ENCODE measurements at regions not wholly inside any gene's neighbourhood (a gene's known extent, or its start where the extent isn't known, plus 50 kb on each side); places are given as distances from the start of the nearest gene placed in this dataset.
A peak's percentile ranks its signal among the peaks of the same experiment; 100 is the strongest.

- over 99% methylated on average over 2 of the region's 2 CpGs for WGBS
- DNase-seq (ENCODE audit: low read depth in 6 of 9, low spot score in 9 of 9) = no peak
- Histone ChIP-seq H3K4me1 (ENCODE audit: control insufficient read depth in 2 of 2, insufficient read depth in 2 of 2, low read length in 2 of 2) (no peaks in the 10 kb centered on the region), H3K27ac (ENCODE audit: low read depth in 1 of 2, low read length in 1 of 2) (no peak overlapping the region), H3K9me3 (ENCODE audit: control insufficient read depth in 2 of 2, insufficient read depth in 1 of 2, low read length in 1 of 2) (no peaks in the 10 kb centered on the region), H3K36me3 (ENCODE audit: control insufficient read depth in 2 of 2, insufficient read depth in 2 of 2, low read length in 1 of 2) (no peaks in the 10 kb centered on the region), H3K27me3 (ENCODE audit: control insufficient read depth in 2 of 2, insufficient read depth in 1 of 2, low read length in 1 of 2) (no peaks in the 10 kb centered on the region), H3K4me3 (ENCODE audit: low read length in 2 of 2) (no peak overlapping the region)
Measured at GRCh38 chr18:27696148-27696547, 480.8 kb downstream of the CDH2 start.

DNA sequence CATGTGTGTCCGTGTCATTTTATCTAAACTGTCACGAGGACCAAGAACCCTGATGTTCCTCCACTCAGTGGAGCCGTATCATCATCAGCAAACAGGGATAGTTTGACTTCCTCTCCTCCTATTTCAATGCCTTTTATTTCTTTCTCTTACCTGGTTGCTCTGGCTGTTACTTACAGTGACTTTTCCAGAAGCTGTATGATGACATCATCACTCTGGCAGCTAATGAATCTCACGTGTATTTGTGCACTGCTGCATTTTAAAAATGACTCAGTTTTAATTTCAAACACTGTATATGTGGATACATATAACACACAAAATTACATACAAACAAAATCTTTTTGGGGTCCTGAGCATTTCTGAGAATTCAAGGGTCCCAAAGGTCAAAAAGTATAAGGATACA is 481.4 kb downstream of the CDH2 start:
- no peak for DNase-seq (ENCODE audit: low read depth in 6 of 9, low spot score in 9 of 9)
- Histone ChIP-seq H3K27me3 (ENCODE audit: control insufficient read depth in 2 of 2, insufficient read depth in 1 of 2, low read length in 1 of 2) (no peaks in the 10 kb centered on the region), H3K4me1 (ENCODE audit: control insufficient read depth in 2 of 2, insufficient read depth in 2 of 2, low read length in 2 of 2) (no peaks in the 10 kb centered on the region), H3K27ac (ENCODE audit: low read depth in 1 of 2, low read length in 1 of 2) (no peak overlapping the region), H3K36me3 (ENCODE audit: control insufficient read depth in 2 of 2, insufficient read depth in 2 of 2, low read length in 1 of 2) (no peaks in the 10 kb centered on the region), H3K4me3 (ENCODE audit: low read length in 2 of 2) (no peak overlapping the region), H3K9me3 (ENCODE audit: control insufficient read depth in 2 of 2, insufficient read depth in 1 of 2, low read length in 1 of 2) (no peaks in the 10 kb centered on the region)
- 88% methylated on average over 4 of the region's 4 CpGs for WGBS

- Histone ChIP-seq H3K4me3 (ENCODE audit: low read length in 2 of 2) (no peak overlapping the region), H3K27me3 (ENCODE audit: control insufficient read depth in 2 of 2, insufficient read depth in 1 of 2, low read length in 1 of 2) (no peaks in the 10 kb centered on the region), H3K27ac (ENCODE audit: low read depth in 1 of 2, low read length in 1 of 2) (no peak overlapping the region), H3K9me3 (ENCODE audit: control insufficient read depth in 2 of 2, insufficient read depth in 1 of 2, low read length in 1 of 2) (no peaks in the 10 kb centered on the region), H3K36me3 (ENCODE audit: control insufficient read depth in 2 of 2, insufficient read depth in 2 of 2, low read length in 1 of 2) (no peaks in the 10 kb centered on the region), H3K4me1 (ENCODE audit: control insufficient read depth in 2 of 2, insufficient read depth in 2 of 2, low read length in 2 of 2) (no peaks in the 10 kb centered on the region)
- no peak for DNase-seq (ENCODE audit: low read depth in 6 of 9, low spot score in 9 of 9)
- WGBS = 88% methylated on average over 7 of the region's 7 CpGs
Measured at GRCh38 chr18:27695052-27695451, 481.9 kb downstream of the CDH2 start.

DNA sequence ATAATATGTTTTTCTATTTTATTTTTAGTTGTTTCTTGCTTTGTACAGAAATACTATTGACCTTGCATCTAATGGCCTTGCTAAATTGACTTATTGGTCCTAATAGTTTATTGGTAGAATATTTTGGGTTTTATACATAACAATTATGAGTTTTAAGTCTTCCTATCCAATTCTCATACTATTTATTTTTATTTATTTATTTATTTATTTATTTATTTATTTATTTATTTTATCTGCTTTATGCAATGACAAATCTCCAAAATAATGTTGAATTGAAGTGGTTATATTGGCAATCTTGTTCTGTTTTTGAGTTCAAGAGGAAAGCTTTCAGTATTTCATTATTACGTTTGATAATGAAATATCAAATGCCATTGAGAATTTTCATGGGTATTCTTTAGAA is 488.3 kb downstream of the CDH2 start:
- H3K9me3 ChIP-seq (ENCODE audit: control insufficient read depth in 2 of 2, insufficient read depth in 1 of 2, low read length in 1 of 2) = no peaks in the 10 kb centered on the region
- H3K27me3 ChIP-seq (ENCODE audit: control insufficient read depth in 2 of 2, insufficient read depth in 1 of 2, low read length in 1 of 2) = no peaks in the 10 kb centered on the region
- H3K4me1 ChIP-seq (ENCODE audit: control insufficient read depth in 2 of 2, insufficient read depth in 2 of 2, low read length in 2 of 2) = no peaks in the 10 kb centered on the region
- 93% methylated on average over 1 of the region's 1 CpG for WGBS
- no peaks in the 10 kb centered on the region for H3K36me3 ChIP-seq (ENCODE audit: control insufficient read depth in 2 of 2, insufficient read depth in 2 of 2, low read length in 1 of 2)
- DNase-seq (ENCODE audit: low read depth in 6 of 9, low spot score in 9 of 9) = no peak
- H3K4me3 ChIP-seq (ENCODE audit: low read length in 2 of 2) = no peak overlapping the region
- H3K27ac ChIP-seq (ENCODE audit: low read depth in 1 of 2, low read length in 1 of 2) = no peak overlapping the region

- Histone ChIP-seq H3K4me3 (ENCODE audit: low read length in 2 of 2) (no peak overlapping the region), H3K9me3 (ENCODE audit: control insufficient read depth in 2 of 2, insufficient read depth in 1 of 2, low read length in 1 of 2) (no peaks in the 10 kb centered on the region), H3K27ac (ENCODE audit: low read depth in 1 of 2, low read length in 1 of 2) (no peak overlapping the region), H3K36me3 (ENCODE audit: control insufficient read depth in 2 of 2, insufficient read depth in 2 of 2, low read length in 1 of 2) (no peaks in the 10 kb centered on the region), H3K4me1 (ENCODE audit: control insufficient read depth in 2 of 2, insufficient read depth in 2 of 2, low read length in 2 of 2) (no peaks in the 10 kb centered on the region), H3K27me3 (ENCODE audit: control insufficient read depth in 2 of 2, insufficient read depth in 1 of 2, low read length in 1 of 2) (no peaks in the 10 kb centered on the region)
- no peak for DNase-seq (ENCODE audit: low read depth in 6 of 9, low spot score in 9 of 9)
Measured at GRCh38 chr18:27687351-27687979, 489.5 kb downstream of the CDH2 start.

DNA sequence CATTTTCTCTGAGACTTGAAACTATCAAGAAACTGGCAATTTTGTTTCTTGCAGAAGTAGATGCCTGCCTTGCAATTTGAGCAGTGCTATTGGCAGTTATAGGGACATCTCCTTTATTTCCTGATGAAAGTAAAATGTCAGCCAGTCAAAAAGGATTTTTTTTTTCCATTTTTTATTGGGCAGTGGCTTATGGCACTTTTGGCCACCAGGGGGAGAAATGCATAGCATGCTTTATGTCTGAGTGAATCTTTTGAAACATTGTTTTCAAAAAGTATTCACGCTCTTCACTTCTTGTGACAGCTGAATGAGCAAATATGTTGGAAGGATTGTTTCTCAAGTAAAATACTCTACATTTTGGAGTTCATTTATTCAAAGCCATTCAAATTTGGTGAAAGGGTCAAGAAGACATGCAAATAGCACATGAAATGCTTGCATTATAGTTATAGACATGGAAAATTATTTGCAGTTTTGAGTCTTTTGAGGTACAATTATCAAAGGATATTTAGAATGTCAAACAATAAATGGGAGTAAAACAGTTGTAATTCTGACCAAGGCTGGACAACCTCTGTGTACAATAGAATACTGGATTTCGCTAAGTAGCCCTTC is 491.0 kb downstream of the CDH2 start:
- Histone ChIP-seq H3K4me3 (ENCODE audit: low read length in 2 of 2) (no peak overlapping the region), H3K27ac (ENCODE audit: low read depth in 1 of 2, low read length in 1 of 2) (no peak overlapping the region), H3K36me3 (ENCODE audit: control insufficient read depth in 2 of 2, insufficient read depth in 2 of 2, low read length in 1 of 2) (no peaks in the 10 kb centered on the region), H3K9me3 (ENCODE audit: control insufficient read depth in 2 of 2, insufficient read depth in 1 of 2, low read length in 1 of 2) (no peaks in the 10 kb centered on the region), H3K27me3 (ENCODE audit: control insufficient read depth in 2 of 2, insufficient read depth in 1 of 2, low read length in 1 of 2) (no peaks in the 10 kb centered on the region), H3K4me1 (ENCODE audit: control insufficient read depth in 2 of 2, insufficient read depth in 2 of 2, low read length in 2 of 2) (no peaks in the 10 kb centered on the region)
- WGBS = 84% methylated on average over 2 of the region's 2 CpGs
- DNase-seq (ENCODE audit: low read depth in 6 of 9, low spot score in 9 of 9) = peak in 3 of 9 donors; percentile 1 to 17 (median 2)

- H3K4me1 ChIP-seq (ENCODE audit: control insufficient read depth in 2 of 2, insufficient read depth in 2 of 2, low read length in 2 of 2) = no peaks in the 10 kb centered on the region
- H3K27me3 ChIP-seq (ENCODE audit: control insufficient read depth in 2 of 2, insufficient read depth in 1 of 2, low read length in 1 of 2) = no peaks in the 10 kb centered on the region
- no peak for DNase-seq (ENCODE audit: low read depth in 6 of 9, low spot score in 9 of 9)
- no peak overlapping the region for H3K4me3 ChIP-seq (ENCODE audit: low read length in 2 of 2)
- no peaks in the 10 kb centered on the region for H3K36me3 ChIP-seq (ENCODE audit: control insufficient read depth in 2 of 2, insufficient read depth in 2 of 2, low read length in 1 of 2)
- H3K9me3 ChIP-seq (ENCODE audit: control insufficient read depth in 2 of 2, insufficient read depth in 1 of 2, low read length in 1 of 2) = no peaks in the 10 kb centered on the region
- H3K27ac ChIP-seq (ENCODE audit: low read depth in 1 of 2, low read length in 1 of 2) = no peak overlapping the region
- 83% methylated on average over 3 of the region's 3 CpGs for WGBS
Measured at GRCh38 chr18:27685091-27685490, 491.8 kb downstream of the CDH2 start.

DNA sequence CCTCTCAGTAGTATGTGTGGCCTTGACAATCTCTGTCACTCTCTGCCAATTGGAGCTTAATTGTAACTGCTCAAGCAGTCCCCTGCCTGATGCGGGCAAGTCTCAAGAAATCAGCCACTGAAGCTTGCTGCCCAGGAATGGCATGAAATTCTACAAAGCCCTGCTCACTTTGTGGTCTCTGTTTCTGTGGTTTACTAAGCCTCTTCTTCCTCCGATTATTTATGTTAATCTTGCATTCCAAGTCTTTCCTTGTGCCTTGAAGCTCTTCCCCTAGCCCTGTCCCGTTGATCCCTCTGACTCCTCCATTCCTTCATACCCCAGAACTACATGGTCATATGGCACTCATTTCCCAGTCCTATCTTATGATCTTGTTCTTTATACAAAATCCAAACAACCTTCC is 489.3 kb upstream of the CHST9 start:
- no peaks in the 10 kb centered on the region for H3K27me3 ChIP-seq (ENCODE audit: control insufficient read depth in 2 of 2, insufficient read depth in 1 of 2, low read length in 1 of 2)
- no peak for DNase-seq (ENCODE audit: low read depth in 6 of 9, low spot score in 9 of 9)
- no peaks in the 10 kb centered on the region for H3K4me1 ChIP-seq (ENCODE audit: control insufficient read depth in 2 of 2, insufficient read depth in 2 of 2, low read length in 2 of 2)
- peaks cover 0 to 4% of the 10 kb centered on the region in 2 donors for H3K9me3 ChIP-seq (ENCODE audit: control insufficient read depth in 2 of 2, insufficient read depth in 1 of 2, low read length in 1 of 2)
- no peak overlapping the region for H3K27ac ChIP-seq (ENCODE audit: low read depth in 1 of 2, low read length in 1 of 2)
- 96% methylated on average over 3 of the region's 3 CpGs for WGBS
- H3K36me3 ChIP-seq (ENCODE audit: control insufficient read depth in 2 of 2, insufficient read depth in 2 of 2, low read length in 1 of 2) = no peaks in the 10 kb centered on the region
- no peak overlapping the region for H3K4me3 ChIP-seq (ENCODE audit: low read length in 2 of 2)

- WGBS = 99% methylated on average over 27 of the region's 27 CpGs
Measured at GRCh38 chr18:27673861-27674260, 488.8 kb upstream of the CHST9 start.

More at GRCh38 chr18:27673861-27674260, 488.8 kb upstream of the CHST9 start:
- peaks cover 0 to 4% of the 10 kb centered on the region in 2 donors for H3K9me3 ChIP-seq (ENCODE audit: control insufficient read depth in 2 of 2, insufficient read depth in 1 of 2, low read length in 1 of 2)
- no peak for DNase-seq (ENCODE audit: low read depth in 6 of 9, low spot score in 9 of 9)
- no peak overlapping the region for H3K4me3 ChIP-seq (ENCODE audit: low read length in 2 of 2)
- H3K36me3 ChIP-seq (ENCODE audit: control insufficient read depth in 2 of 2, insufficient read depth in 2 of 2, low read length in 1 of 2) = no peaks in the 10 kb centered on the region
- H3K4me1 ChIP-seq (ENCODE audit: control insufficient read depth in 2 of 2, insufficient read depth in 2 of 2, low read length in 2 of 2) = no peaks in the 10 kb centered on the region
- H3K27me3 ChIP-seq (ENCODE audit: control insufficient read depth in 2 of 2, insufficient read depth in 1 of 2, low read length in 1 of 2) = no peaks in the 10 kb centered on the region
- no peak overlapping the region for H3K27ac ChIP-seq (ENCODE audit: low read depth in 1 of 2, low read length in 1 of 2)
